Mucosa of descending colon (tissue), 3 donors: ENCODE measurements at regions not wholly inside any gene's neighbourhood (a gene's known extent, or its start where the extent isn't known, plus 50 kb on each side); places are given as distances from the start of the nearest gene placed in this dataset.
"Not testable (repeated sequence)": the region's sequence is repeated elsewhere in the genome, so short reads cannot be mapped to it uniquely, and the experiment has no call there.

ENCODE experiments used
- ATAC-seq: fragments of 200-7000 bp; cut with Tn5 transposase; one replicate; pipeline ENCODE4 v1.9.1; 2020; ENCODE audit warnings: mild to moderate bottlenecking, moderate library complexity
- DNase-seq, 3 donors: peaks; one replicate each; pipeline ENCODE4 v3.0.0-alpha.2; 2020
- H3K36me3 ChIP-seq: fragments of 200-600 bp; one replicate; pipeline ENCODE4 v1.8.0; 2021; ENCODE audit warnings: low read depth, mild to moderate bottlenecking
- H3K4me1 ChIP-seq: fragments of 200-600 bp; one replicate; pipeline ENCODE4 v1.8.0; 2021; ENCODE audit warnings: low read depth, mild to moderate bottlenecking
- H3K4me3 ChIP-seq: fragments of 200-600 bp; one replicate; pipeline ENCODE4 v1.8.0; 2021; ENCODE audit warnings: mild to moderate bottlenecking
- H3K9me3 ChIP-seq: fragments of 200-600 bp; one replicate; pipeline ENCODE4 v1.8.0; 2021; ENCODE audit warnings: mild to moderate bottlenecking
- intact Hi-C, 2 donors: fragments of 100-400 bp; cut with DNase I in 1 of 2; cut with micrococcal nuclease in 1 of 2; formaldehyde crosslinking; loops; one replicate each; pipeline versions ENCODE4 v1.11.0 to v1.11.1; 2022; cut with DNase I, micrococcal nuclease
- TF ChIP-seq, protein P1 (sequence below): fragments of 200-600 bp; IDR thresholded peaks from one replicate; pipeline ENCODE4 v1.8.0; 2022; ENCODE audit warnings: antibody characterized with exemption, mild to moderate bottlenecking
- donor health status: DM: no; HTN: no; CAD: no; lungs with moderate emphysema.
- donor health status: DM: no; HTN: no; CAD: no.
- donor health status: DM: no; HTN: yes; CAD: no.

DNA sequence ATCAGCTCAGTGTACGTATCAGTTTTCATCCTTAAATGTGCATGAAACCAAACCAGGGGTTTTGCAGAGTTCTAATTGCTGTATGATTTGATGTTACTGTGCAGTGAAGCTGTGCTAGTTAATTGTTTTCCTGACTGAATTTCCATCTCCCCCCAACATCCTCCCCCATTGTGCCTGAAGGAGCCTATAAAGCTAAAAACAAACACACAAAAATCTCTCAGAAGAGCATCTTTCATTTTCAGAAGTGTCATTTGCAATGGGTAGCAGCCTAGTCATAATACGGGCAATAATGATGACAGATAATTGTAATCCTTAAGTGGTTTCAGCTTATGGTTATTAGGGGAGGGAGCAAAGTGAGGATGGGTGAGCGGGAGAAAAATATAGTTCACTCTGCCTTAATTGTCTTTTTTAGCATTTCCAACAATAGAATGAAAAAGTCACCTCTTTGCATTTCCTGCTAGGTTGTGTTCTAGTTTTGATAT, 207.9 kb upstream of the TBL1XR1 start:
- no peaks in the 10 kb centered on the region for H3K4me1 ChIP-seq
- TF ChIP-seq, protein P1, sequence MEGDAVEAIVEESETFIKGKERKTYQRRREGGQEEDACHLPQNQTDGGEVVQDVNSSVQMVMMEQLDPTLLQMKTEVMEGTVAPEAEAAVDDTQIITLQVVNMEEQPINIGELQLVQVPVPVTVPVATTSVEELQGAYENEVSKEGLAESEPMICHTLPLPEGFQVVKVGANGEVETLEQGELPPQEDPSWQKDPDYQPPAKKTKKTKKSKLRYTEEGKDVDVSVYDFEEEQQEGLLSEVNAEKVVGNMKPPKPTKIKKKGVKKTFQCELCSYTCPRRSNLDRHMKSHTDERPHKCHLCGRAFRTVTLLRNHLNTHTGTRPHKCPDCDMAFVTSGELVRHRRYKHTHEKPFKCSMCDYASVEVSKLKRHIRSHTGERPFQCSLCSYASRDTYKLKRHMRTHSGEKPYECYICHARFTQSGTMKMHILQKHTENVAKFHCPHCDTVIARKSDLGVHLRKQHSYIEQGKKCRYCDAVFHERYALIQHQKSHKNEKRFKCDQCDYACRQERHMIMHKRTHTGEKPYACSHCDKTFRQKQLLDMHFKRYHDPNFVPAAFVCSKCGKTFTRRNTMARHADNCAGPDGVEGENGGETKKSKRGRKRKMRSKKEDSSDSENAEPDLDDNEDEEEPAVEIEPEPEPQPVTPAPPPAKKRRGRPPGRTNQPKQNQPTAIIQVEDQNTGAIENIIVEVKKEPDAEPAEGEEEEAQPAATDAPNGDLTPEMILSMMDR: no peak
- intact Hi-C loops: no loop called here
- DNase-seq (no peak), ATAC-seq (no peak)
- no peaks in the 10 kb centered on the region for H3K9me3 ChIP-seq
- H3K36me3 ChIP-seq: no peaks in the 10 kb centered on the region
- H3K4me3 ChIP-seq: no peak overlapping the region

DNA sequence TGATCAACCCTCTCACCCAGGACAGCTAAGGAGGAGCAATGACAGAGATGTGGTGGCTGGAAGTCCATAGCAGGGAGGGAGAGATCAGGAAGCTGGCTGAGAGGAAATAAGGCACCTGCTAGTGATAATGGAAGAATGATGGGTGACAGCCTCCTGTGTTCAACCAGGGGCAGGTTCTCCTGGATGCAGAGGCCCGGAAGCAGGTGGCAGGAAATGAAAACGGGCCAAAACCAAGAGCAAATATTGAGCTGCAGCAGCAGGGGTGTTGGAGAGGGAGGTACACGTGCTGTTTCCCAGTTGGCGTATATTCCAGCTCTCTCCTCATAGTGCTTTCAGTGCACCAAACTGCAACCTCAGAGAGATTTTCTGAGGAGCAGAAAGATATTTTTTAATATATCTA, 213.4 kb upstream of the TBL1XR1 start:
- DNase-seq: peak in 2 of 3 donors; percentile 48 to 50
- Histone ChIP-seq H3K4me1 (no peaks in the 10 kb centered on the region), H3K9me3 (no peaks in the 10 kb centered on the region), H3K36me3 (no peaks in the 10 kb centered on the region), H3K4me3 (no peak overlapping the region)
- intact Hi-C loops: no loop called here
- peak; percentile 97 for ATAC-seq
- TF ChIP-seq, protein P1: no peak

DNA sequence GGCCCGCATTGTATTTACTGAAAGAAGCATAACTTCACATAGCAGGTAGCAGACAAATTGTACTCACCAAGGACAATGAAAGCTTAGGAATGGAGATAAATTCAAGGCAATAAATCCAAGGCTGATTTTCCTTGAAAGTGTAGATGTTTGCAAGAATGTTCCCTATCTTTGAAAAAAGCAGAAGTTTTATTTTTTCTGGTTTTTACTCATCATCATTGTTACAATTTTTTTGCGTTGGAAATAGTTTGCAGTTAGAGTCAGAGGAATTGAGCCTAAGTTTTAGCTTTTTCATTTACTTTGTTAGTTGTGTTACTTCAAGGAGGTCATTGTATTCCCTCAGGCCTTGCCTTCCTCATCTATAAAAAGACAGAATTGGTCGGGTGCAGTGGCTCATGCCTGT, 213.9 kb upstream of the TBL1XR1 start:
- intact Hi-C loops: no loop called here
- TF ChIP-seq, protein P1: no peak
- Histone ChIP-seq H3K4me3 (no peak overlapping the region), H3K9me3 (no peaks in the 10 kb centered on the region), H3K4me1 (no peaks in the 10 kb centered on the region), H3K36me3 (no peaks in the 10 kb centered on the region)
- DNase-seq (no peak), ATAC-seq (peak; percentile 37)

DNA sequence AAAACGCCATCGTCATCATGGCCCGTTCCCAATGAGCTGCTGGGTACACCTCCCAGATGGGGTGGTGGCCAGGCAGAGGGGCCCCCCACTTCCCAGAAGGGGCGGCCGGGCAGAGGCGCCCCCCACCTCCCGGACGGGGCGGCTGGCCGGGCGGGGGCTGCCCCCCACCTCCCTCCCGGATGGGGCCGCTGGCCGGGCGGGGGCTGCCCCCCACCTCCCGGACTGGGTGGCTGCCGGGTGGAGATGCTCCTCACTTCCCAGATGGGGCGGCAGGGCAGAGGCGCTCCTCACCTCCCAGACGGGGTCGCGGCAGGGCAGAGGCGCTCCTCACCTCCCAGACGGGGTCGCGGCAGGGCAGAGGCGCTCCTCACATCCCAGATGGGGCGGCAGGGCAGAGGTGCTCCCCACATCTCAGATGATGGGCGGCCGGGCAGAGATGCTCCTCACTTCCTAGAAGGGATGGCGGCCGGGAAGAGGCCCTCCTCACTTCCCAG, 215.4 kb upstream of the TBL1XR1 start:
- H3K9me3 ChIP-seq, DNase-seq, ATAC-seq, intact Hi-C loops, H3K4me1 ChIP-seq, H3K4me3 ChIP-seq, H3K36me3 ChIP-seq: not testable (repeated sequence)

DNA sequence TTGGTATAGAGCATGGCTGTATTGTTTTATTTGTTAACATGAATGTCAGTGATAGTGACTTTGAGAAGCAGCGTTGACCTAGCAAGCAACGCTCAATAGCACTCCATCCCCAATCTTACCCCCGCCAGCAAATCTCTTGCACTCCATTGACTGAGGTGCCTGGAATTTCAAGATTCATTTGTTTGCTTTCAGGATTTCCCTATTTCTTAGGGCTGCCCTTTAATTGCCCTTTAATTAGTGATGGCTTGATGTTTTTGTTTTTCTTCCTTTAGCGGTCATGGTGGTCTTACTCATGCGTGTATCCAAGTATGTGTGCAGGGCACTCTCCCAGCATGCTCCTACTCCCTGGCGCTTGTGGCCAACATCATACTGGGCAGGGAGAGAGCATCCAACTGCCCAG, 216.8 kb upstream of the TBL1XR1 start:
- ATAC-seq (no peak), DNase-seq (no peak)
- Histone ChIP-seq H3K4me3 (no peak overlapping the region), H3K36me3 (no peaks in the 10 kb centered on the region), H3K9me3 (no peaks in the 10 kb centered on the region), H3K4me1 (no peaks in the 10 kb centered on the region)
- TF ChIP-seq, protein P1: no peak
- intact Hi-C loops: no loop called here

DNA sequence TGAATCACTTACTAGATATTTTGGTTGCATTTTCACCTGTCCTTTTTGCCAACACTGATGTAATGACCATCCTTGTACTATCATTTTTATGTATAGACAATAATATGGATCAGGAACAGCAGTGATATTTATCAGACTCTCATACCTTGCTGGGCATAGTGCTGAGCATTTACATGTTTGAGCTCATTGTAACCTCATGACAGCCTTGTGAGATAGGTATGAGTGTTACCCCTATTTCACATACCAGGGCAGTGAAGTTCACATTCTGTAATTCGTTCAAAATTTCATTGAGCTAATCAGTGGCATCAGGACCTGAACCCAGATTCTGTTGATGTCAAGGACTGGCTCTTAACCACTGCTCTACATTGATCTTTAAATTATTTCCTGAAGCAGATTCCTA, 221.5 kb upstream of the TBL1XR1 start:
- DNase-seq (no peak), ATAC-seq (no peak)
- Histone ChIP-seq H3K4me1 (peaks cover 3% of the 10 kb centered on the region), H3K36me3 (no peaks in the 10 kb centered on the region), H3K4me3 (no peak overlapping the region), H3K9me3 (no peaks in the 10 kb centered on the region)
- TF ChIP-seq, protein P1: no peak
- intact Hi-C loops: no loop called here
